ENCODE measurements at regions not wholly inside any gene's neighbourhood (a gene's known extent, or its start where the extent isn't known, plus 50 kb on each side); places are given as distances from the start of the nearest gene placed in this dataset.

DNA sequence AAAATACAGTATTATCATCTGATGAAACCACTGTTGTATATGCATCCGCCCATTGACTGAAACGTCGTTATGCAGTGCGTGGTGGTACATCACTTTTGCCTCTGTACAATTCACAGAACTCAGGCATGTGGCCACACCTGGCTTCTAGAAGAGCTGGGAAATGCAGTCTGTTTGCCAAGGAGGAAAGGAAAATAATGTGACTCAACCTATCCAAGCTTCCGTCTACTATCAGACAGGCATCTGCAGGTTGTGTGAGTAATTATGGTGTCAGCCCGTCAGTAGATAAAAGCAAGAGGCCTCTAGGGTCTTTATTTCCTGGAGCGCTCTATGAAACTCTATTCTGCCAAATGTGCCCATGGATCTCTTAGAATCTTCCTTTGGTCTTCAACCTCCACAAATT is 111.6 kb downstream of the BBS10 start:
- H3K4me3 Mint-ChIP-seq: no peak overlapping the region
- no peak overlapping the region for H3K27ac Mint-ChIP-seq
- no peaks in the 10 kb centered on the region for H3K4me1 Mint-ChIP-seq
- POLR2A ChIA-PET: no interaction called here
- H3K36me3 Mint-ChIP-seq: no peaks in the 10 kb centered on the region
- no peak for DNase-seq
- H3K9me3 Mint-ChIP-seq: no peaks in the 10 kb centered on the region
- peaks cover 0 to 6% (median 2%) of the 10 kb centered on the region in 5 donors for H3K27me3 Mint-ChIP-seq
- no peak for ATAC-seq

DNA sequence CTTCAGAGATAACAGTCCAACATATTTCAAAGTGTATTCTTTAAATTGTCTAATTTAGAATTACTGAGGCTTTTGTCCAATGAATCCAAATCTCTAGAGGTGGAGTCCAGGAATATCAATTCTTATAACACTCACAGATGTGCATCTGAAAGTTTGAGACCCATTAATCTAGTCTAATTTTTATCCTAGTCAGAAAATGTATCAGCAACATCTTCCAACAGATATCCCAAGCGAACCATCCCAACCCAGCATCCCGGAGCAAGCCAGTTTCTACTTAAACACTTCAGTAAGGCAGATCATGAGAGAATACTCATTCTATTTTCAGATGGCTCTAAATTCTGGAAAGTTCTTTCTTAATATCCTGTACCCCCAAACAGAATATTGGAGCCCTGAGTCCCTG is 113.5 kb downstream of the BBS10 start:
- no peak for DNase-seq
- Mint-ChIP-seq H3K4me1 (no peaks in the 10 kb centered on the region), H3K27me3 (peaks cover 0 to 6% (median 3%) of the 10 kb centered on the region in 5 donors), H3K4me3 (no peak overlapping the region), H3K27ac (no peak overlapping the region), H3K36me3 (no peaks in the 10 kb centered on the region), H3K9me3 (no peaks in the 10 kb centered on the region)
- POLR2A ChIA-PET: no interaction called here
- ATAC-seq: no peak

DNA sequence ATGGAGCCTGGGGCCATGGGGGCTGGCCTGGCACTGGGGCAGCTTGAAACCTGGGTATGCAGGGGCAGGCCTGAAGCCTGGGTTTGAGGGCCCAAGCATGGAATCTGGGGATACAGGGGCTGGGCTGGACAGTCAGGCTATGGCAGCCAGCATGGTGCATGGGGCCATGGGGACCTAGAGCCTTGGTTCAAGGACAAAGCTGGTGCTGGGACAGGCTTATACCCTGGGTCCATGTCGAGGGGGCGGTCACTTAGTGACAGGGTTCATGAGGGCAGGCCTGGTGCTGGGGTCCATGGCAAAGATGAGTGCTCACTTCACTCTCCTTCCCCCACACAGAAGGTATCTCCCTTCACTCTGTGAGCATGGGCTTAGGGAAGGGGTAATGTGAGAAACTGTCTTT is 116.2 kb downstream of the BBS10 start:
- peaks cover 0 to 6% (median 2%) of the 10 kb centered on the region in 5 donors for H3K27me3 Mint-ChIP-seq
- ATAC-seq: no peak
- no peaks in the 10 kb centered on the region for H3K4me1 Mint-ChIP-seq
- no peaks in the 10 kb centered on the region for H3K36me3 Mint-ChIP-seq
- H3K27ac Mint-ChIP-seq: no peak overlapping the region
- no peak for DNase-seq
- no peak overlapping the region for H3K4me3 Mint-ChIP-seq
- POLR2A ChIA-PET: no interaction called here
- H3K9me3 Mint-ChIP-seq: no peaks in the 10 kb centered on the region

DNA sequence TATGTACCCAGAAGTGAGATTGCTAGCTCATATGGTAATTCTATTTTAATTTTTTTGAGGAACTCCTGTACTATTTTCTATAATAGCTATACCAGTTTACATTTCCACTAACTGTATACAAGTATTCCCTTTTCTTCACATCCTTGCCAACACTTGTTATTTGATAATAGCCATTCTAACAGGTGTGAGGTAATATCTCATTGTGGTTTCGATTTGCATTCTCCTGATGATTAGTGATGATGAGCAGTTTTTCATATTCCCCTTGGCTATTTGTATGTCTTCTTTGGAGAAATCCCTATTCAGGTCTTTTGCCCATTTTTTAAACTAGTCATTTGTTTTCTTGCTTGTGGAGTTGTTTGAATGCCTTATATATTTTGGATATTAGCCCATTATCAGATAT is 121.3 kb downstream of the BBS10 start:
- Mint-ChIP-seq H3K36me3 (no peaks in the 10 kb centered on the region), H3K27ac (no peak overlapping the region), H3K4me3 (no peak overlapping the region), H3K9me3 (no peaks in the 10 kb centered on the region), H3K27me3 (peaks cover 0 to 9% (median 2%) of the 10 kb centered on the region in 5 donors), H3K4me1 (no peaks in the 10 kb centered on the region)
- ATAC-seq (no peak), DNase-seq (no peak)
- POLR2A ChIA-PET: no interaction called here

DNA sequence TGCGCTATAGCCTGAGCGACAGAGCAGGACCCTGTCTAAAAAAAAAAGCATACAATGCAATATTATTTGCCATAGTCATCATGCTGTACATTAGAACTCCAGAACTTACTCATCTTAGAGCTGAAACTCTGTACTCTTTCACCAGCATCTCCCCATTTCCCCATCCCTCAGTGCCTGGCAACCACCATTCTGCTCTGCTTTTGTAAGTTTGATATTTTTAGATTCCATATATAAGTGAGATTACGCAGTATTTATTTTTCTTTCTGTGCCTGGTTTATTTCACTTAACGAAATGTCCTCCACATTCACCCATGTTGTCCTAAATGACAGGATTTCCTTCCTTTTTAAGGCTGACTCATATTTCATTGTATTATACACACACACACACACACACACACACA is 121.8 kb downstream of the BBS10 start:
- DNase-seq: no peak
- Mint-ChIP-seq H3K9me3 (no peaks in the 10 kb centered on the region), H3K27me3 (peaks cover 0 to 9% (median 2%) of the 10 kb centered on the region in 5 donors), H3K4me1 (no peaks in the 10 kb centered on the region), H3K36me3 (no peaks in the 10 kb centered on the region), H3K27ac (no peak overlapping the region), H3K4me3 (no peak overlapping the region)
- POLR2A ChIA-PET: no interaction called here
- ATAC-seq: no peak

DNA sequence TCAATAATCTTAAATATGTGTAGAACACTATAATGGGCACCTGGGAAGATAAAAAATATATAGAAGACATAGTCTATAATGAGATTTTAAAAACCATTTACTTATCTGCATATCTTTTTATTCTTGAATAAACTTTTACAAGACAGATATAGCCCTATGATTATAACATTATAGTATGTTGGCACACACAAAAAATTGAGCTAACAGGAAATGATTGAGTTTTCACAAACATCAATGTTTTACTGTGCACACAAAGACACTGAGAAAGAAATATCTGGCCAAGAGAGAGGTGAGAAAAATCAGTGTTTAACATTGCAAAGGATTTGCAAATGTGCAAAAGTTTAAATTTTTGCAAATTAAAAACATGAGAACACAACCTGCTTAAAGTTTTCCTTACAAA is 124.3 kb downstream of the BBS10 start:
- Mint-ChIP-seq H3K27me3 (peaks cover 0 to 6% (median 0%) of the 10 kb centered on the region in 5 donors), H3K4me3 (no peak overlapping the region), H3K36me3 (no peaks in the 10 kb centered on the region), H3K9me3 (no peaks in the 10 kb centered on the region), H3K27ac (no peak overlapping the region), H3K4me1 (no peaks in the 10 kb centered on the region)
- POLR2A ChIA-PET: no interaction called here
- DNase-seq (no peak), ATAC-seq (no peak)

DNA sequence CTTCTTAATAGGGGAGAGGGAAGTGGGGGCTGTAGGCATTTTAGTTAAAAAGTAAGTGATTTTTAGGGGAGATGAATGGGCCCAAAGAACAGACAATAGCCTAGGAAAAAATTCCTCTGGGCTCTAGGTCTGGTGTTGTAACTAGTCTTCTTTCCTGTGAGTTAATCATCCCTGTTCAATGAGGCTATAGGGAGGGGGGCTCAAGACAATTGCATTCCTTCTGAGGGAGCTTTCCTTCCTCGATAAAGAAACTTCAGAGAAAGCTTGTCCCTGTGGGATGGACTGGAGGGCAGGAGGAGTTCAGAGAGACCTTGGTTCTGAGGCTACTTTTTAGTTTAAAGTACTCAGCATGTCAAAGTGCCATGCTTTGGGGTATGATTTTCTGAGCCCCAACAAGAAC is 127.2 kb downstream of the BBS10 start:
- DNase-seq (no peak), ATAC-seq (no peak)
- no peaks in the 10 kb centered on the region for H3K4me1 Mint-ChIP-seq
- no peak overlapping the region for H3K27ac Mint-ChIP-seq
- H3K9me3 Mint-ChIP-seq: no peaks in the 10 kb centered on the region
- POLR2A ChIA-PET: no interaction called here
- peaks cover 3 to 8% (median 6%) of the 10 kb centered on the region in 5 donors for H3K27me3 Mint-ChIP-seq
- no peaks in the 10 kb centered on the region for H3K36me3 Mint-ChIP-seq
- no peak overlapping the region for H3K4me3 Mint-ChIP-seq

DNA sequence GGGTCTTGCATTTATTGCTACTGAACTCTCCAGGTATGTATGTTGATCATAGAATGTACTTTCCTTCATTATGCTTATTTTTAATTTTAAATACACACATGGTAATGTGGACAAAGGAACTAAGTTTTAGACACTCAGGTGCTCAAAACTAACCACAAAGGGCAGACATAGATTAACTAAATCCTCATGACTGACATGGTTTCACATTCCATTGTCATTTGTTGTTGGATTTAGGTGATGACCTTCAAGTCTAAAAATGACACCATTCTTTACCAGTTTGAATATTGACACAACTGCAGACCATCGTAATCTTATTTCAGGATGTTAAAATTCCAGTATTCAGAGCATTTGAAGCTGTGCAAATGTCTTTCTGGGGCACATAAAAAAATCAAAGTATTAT is 128.4 kb downstream of the BBS10 start:
- H3K36me3 Mint-ChIP-seq: no peaks in the 10 kb centered on the region
- no peaks in the 10 kb centered on the region for H3K4me1 Mint-ChIP-seq
- ATAC-seq (no peak), DNase-seq (no peak)
- no peaks in the 10 kb centered on the region for H3K9me3 Mint-ChIP-seq
- POLR2A ChIA-PET: no interaction called here
- peaks cover 2 to 8% (median 4%) of the 10 kb centered on the region in 5 donors for H3K27me3 Mint-ChIP-seq
- no peak overlapping the region for H3K27ac Mint-ChIP-seq
- no peak overlapping the region for H3K4me3 Mint-ChIP-seq

DNA sequence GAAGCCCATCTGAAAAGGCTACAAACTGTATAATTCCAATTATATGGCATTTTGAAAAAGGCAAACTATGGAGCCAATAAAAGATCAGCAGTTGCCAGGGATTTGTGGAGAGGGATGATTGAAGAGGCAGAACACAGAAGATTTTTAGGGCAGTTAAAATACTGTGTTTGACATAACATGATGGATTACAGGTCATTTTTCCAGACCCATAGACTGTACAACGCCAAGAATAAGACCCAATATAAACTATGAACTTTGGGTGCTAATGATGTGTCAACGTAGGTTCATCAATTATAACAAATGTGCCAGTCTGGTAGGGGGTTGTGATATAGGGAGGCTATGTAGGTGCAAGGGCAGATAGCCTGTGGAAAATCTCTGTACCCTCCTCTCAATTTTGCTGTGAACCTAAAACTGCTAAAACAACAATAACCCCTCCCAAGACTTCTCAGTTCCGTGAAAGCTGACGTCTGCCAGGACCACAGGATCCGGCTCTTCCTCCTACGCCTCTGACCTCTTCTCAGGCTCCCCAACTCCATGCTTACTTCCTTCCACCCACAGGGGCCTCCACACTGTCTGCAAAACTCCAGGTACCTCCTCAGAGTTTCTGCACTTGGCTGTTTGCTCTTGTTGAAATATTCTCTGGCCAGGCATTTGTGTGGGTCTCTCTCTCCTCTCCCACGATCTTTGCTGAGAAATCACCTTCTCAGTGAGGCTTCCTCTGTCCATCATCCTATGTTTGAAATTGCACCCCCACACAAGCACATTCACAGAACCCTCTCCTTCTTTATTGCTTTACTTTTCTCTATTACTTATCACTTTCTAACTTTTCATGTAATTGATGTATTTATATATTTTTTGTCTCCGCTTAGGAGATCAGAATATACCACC is 131.4 kb downstream of the BBS10 start:
- H3K27me3 Mint-ChIP-seq: peaks cover 0 to 8% (median 3%) of the 10 kb centered on the region in 5 donors
- no peaks in the 10 kb centered on the region for H3K36me3 Mint-ChIP-seq
- H3K4me1 Mint-ChIP-seq: no peaks in the 10 kb centered on the region
- H3K4me3 Mint-ChIP-seq: no peak overlapping the region
- ATAC-seq (no peak), DNase-seq (no peak)
- no peaks in the 10 kb centered on the region for H3K9me3 Mint-ChIP-seq
- POLR2A ChIA-PET: no interaction called here
- no peak overlapping the region for H3K27ac Mint-ChIP-seq

DNA sequence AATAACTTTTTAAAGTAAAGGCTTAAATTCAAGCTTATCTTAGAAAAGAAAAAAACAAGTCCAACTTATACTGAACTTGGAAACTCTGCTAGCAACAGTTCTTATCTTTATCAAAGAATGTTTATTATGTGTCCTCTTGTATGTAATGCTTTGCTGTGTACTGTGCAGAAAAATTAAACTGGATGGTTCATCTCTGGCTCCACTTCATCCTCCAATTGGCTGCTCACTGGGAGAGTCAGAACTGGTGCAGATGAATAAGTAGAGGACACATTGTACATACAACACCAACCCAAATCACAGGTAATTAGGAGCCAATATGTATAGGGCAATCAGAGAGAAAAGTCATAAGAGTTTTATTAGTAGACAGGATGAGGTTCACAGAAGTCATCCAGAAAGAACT is 123.6 kb upstream of the NAP1L1 start:
- no peaks in the 10 kb centered on the region for H3K4me1 Mint-ChIP-seq
- H3K36me3 Mint-ChIP-seq: no peaks in the 10 kb centered on the region
- H3K9me3 Mint-ChIP-seq: peaks cover 0 to 3% (median 2%) of the 10 kb centered on the region in 9 donors
- peaks cover 6 to 38% (median 18%) of the 10 kb centered on the region in 5 donors for H3K27me3 Mint-ChIP-seq
- no peak overlapping the region for H3K27ac Mint-ChIP-seq
- H3K4me3 Mint-ChIP-seq: no peak overlapping the region
- DNase-seq (no peak), ATAC-seq (no peak)
- POLR2A ChIA-PET: no interaction called here

DNA sequence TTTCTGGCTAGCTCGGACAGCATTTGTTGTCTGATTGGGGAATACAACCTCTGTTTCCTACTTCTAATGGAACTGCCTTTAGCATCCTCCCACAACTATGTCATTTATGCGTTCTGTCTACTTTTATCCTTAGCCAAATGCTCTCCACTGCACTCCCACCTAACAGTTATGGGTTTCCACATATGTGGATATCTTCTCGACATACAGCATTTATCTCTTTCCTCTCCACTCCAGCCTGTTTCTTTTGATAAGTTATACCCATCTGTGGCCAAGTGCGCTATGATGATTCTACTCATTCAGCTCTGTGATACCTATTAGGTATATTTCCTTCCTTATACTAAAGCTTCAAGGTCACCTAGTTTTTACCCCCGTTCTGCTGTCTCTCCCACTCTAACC is 122.2 kb upstream of the NAP1L1 start:
- no peak for DNase-seq
- Mint-ChIP-seq H3K27me3 (peaks cover 6 to 38% (median 24%) of the 10 kb centered on the region in 5 donors), H3K4me1 (no peaks in the 10 kb centered on the region), H3K27ac (no peak overlapping the region), H3K4me3 (no peak overlapping the region), H3K9me3 (peaks cover 0 to 15% (median 6%) of the 10 kb centered on the region in 9 donors), H3K36me3 (peaks cover 0 to 6% (median 0%) of the 10 kb centered on the region in 3 donors)
- no peak for ATAC-seq
- POLR2A ChIA-PET: no interaction called here

DNA sequence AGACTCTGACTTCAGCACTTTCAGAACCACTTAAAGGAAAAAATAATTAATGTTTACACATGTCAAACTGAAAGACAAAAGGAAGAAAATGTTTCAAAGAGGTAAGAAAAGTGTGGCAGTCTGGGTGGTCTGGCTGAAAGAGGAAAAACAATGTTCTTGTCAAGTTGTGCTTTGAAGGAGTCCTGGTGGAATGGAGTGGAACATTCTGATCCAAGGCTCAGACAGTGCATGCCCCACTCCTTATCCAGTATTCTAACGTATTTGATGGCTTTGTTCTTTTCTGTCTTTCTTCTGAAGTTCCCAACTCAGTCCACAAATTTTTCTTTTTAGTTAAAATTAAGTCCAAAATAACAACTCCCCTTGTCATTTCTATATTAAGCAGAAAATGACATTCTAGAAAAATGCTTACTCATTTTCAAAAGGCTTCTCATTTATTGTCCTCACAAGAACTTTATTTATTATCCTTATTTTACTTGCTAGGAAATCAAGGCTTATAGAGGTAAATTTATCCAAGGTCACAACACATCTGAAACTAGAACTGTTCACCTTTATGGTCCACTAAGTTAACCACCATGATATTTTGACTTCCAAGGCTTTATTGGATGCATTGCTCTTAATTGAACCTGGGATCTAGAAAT is 121.7 kb upstream of the NAP1L1 start:
- Mint-ChIP-seq H3K36me3 (peaks cover 0 to 6% (median 0%) of the 10 kb centered on the region in 3 donors), H3K4me3 (no peak overlapping the region), H3K9me3 (peaks cover 0 to 19% (median 6%) of the 10 kb centered on the region in 9 donors), H3K27me3 (peaks cover 8 to 38% (median 24%) of the 10 kb centered on the region in 5 donors), H3K4me1 (no peaks in the 10 kb centered on the region), H3K27ac (no peak overlapping the region)
- POLR2A ChIA-PET: no interaction called here
- DNase-seq: no peak
- no peak for ATAC-seq

DNA sequence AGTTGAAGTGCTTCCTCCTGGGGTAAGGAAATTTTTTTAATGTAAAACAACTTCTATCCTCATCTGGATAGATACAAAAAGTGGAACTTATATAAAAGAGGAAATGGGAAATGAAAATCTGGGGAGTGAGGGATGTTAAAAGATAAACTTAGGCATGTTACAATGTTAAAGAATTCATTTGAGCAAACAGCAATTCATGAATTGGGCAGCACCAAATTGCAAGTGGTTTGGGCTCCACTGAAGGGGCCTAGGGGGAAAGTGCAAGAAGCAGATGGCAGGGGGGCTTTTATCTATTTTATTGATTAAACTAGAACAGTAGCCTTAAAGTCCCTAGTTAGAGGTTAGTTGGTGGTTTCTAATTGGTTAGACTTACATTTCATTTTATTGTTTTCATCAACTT is 118.1 kb upstream of the NAP1L1 start:
- Mint-ChIP-seq H3K9me3 (peaks cover 9 to 47% (median 24%) of the 10 kb centered on the region in 9 donors), H3K27ac (no peak overlapping the region), H3K27me3 (peaks cover 6 to 38% (median 22%) of the 10 kb centered on the region in 5 donors), H3K36me3 (peaks cover 0 to 32% (median 14%) of the 10 kb centered on the region in 3 donors), H3K4me1 (peaks cover 0 to under 1% (median 0%) of the 10 kb centered on the region in 4 donors), H3K4me3 (no peak overlapping the region)
- ATAC-seq (no peak), DNase-seq (no peak)
- POLR2A ChIA-PET: no interaction called here

Data from naive thymus-derived CD8-positive, alpha-beta T cell (primary cell).